Body of pancreas (tissue), 4 donors: ENCODE measurements at regions not wholly inside any gene's neighbourhood (a gene's known extent, or its start where the extent isn't known, plus 50 kb on each side); places are given as distances from the start of the nearest gene placed in this dataset.

ENCODE experiments used
- CTCF ChIP-seq, 7 experiments: fragments of 450-650 bp in 4 of 7; fragments of 200-600 bp in 3 of 7; sonication (generic) in 3 of 7; IDR thresholded peaks; one replicate each; pipeline ENCODE4 v1.5.1; 2016 to 2019; ENCODE audit warnings: antibody characterized with exemption in 7 of 7
- POLR2A ChIP-seq, 3 donors: fragments of 450-650 bp; IDR thresholded peaks; one replicate each; pipeline ENCODE4 v1.6.1; 2016; ENCODE audit warnings: antibody characterized with exemption in 3 of 3, mild to moderate bottlenecking in 2 of 3

GRCh38 chr11:103547024-103547423 is 437.8 kb downstream of the DYNC2H1 start:
- TF ChIP-seq CTCF (IDR thresholded peaks at IDR 0.05) (no peak), POLR2A (IDR thresholded peaks at IDR 0.05) (no peak)
